MCF 10A (cell line): ENCODE measurements at regions not wholly inside any gene's neighbourhood (a gene's known extent, or its start where the extent isn't known, plus 50 kb on each side); places are given as distances from the start of the nearest gene placed in this dataset.

Experiments used
- BruUV-seq: library from RNA; stranded (reverse); fragments of 400-500 nt; replicated peaks from 2 replicates; lab custom pipeline; 2021; lab: Mats Ljungman, UMichigan
- CTCF ChIA-PET: fragments of 300-600 bp; sonication (Branson Sonifier 250); formaldehyde crosslinking; extraction: SDS; loops from one replicate; lab custom pipeline; 2021; ENCODE audit warnings: antibody characterized with exemption, inconsistent platforms; lab: Yijun Ruan, JAX
- POLR2A ChIA-PET: fragments of 300-600, 350-650 bp; sonication (Branson Sonifier 250); formaldehyde crosslinking; extraction: SDS; loops from one replicate; lab custom pipeline; 2020; ENCODE audit warnings: antibody characterized with exemption, inconsistent platforms; lab: Yijun Ruan, JAX
- DNase-seq: peaks from one replicate; pipeline ENCODE4 v3.0.0-alpha.2; 2018; ENCODE audit not compliant: unreplicated experiment
- H3K27ac Mint-ChIP-seq: one replicate; pipeline ENCODE4 v1.8.0; 2022; ENCODE audit warnings: mild to moderate bottlenecking, low read depth, mixed read lengths; ENCODE audit not compliant: unreplicated experiment
- H3K27me3 Mint-ChIP-seq: one replicate; pipeline ENCODE4 v1.8.0; 2022; ENCODE audit warnings: mixed read lengths; ENCODE audit not compliant: insufficient read depth, unreplicated experiment
- H3K36me3 Mint-ChIP-seq: one replicate; pipeline ENCODE4 v1.8.0; 2022; ENCODE audit warnings: mild to moderate bottlenecking, moderate library complexity, mixed read lengths; ENCODE audit not compliant: insufficient read depth, unreplicated experiment
- H3K4me1 Mint-ChIP-seq: one replicate; pipeline ENCODE4 v1.8.0; 2022; ENCODE audit warnings: mixed read lengths; ENCODE audit not compliant: insufficient read depth, unreplicated experiment
- H3K4me3 Mint-ChIP-seq: one replicate; pipeline ENCODE4 v1.8.0; 2022; ENCODE audit warnings: mild to moderate bottlenecking, moderate library complexity, mixed read lengths; ENCODE audit not compliant: unreplicated experiment
- H3K9me3 Mint-ChIP-seq: one replicate; pipeline ENCODE4 v1.8.0; 2022; ENCODE audit warnings: mixed read lengths; ENCODE audit not compliant: unreplicated experiment
- intact Hi-C: fragments of 100-400 bp; cut with micrococcal nuclease; formaldehyde crosslinking; loops from 2 replicates; pipeline ENCODE4 v1.14.1; 2022
- TF ChIP-seq, protein P1 (sequence below): fragments of 200-600 bp; IDR thresholded peaks from one replicate; pipeline ENCODE4 v1.8.0; 2022; ENCODE audit warnings: antibody characterized with exemption, mild to moderate bottlenecking; ENCODE audit not compliant: unreplicated experiment

DNA sequence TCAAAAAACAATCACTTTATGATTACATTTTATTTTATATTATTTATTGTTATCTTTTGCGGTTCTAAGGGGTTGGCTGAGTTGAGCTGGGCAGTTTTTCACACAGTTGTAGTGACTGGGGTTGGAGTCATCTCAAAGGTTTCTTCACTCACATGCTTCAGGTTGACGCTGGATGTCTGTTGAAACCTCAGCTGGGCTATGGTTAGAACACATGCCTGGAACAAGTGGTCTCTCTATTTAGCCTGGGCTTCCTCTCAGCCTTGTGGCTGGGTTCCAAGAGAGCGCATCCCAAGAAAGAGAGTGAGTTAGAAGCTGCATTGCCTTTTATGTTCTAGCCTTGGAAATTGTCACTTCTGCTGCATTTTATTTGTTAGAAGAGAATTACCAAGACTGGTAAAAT lies 87.4 kb downstream of the CBLL2 start:
- H3K27me3 Mint-ChIP-seq: peaks cover 79% of the 10 kb centered on the region
- peaks cover 3% of the 10 kb centered on the region for H3K4me1 Mint-ChIP-seq
- no TSS peak for BruUV-seq
- POLR2A ChIA-PET: no interaction called here
- no peaks in the 10 kb centered on the region for H3K9me3 Mint-ChIP-seq
- no peak for DNase-seq
- no peaks in the 10 kb centered on the region for H3K36me3 Mint-ChIP-seq
- TF ChIP-seq, protein P1, sequence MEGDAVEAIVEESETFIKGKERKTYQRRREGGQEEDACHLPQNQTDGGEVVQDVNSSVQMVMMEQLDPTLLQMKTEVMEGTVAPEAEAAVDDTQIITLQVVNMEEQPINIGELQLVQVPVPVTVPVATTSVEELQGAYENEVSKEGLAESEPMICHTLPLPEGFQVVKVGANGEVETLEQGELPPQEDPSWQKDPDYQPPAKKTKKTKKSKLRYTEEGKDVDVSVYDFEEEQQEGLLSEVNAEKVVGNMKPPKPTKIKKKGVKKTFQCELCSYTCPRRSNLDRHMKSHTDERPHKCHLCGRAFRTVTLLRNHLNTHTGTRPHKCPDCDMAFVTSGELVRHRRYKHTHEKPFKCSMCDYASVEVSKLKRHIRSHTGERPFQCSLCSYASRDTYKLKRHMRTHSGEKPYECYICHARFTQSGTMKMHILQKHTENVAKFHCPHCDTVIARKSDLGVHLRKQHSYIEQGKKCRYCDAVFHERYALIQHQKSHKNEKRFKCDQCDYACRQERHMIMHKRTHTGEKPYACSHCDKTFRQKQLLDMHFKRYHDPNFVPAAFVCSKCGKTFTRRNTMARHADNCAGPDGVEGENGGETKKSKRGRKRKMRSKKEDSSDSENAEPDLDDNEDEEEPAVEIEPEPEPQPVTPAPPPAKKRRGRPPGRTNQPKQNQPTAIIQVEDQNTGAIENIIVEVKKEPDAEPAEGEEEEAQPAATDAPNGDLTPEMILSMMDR: no peak
- H3K27ac Mint-ChIP-seq: no peak overlapping the region
- CTCF ChIA-PET: no interaction called here
- no peak overlapping the region for H3K4me3 Mint-ChIP-seq
- intact Hi-C loops: loop anchor here (10.0 kb wide), 1 partner anchor 385 kb away; no protein-coding TSS in a partner anchor

DNA sequence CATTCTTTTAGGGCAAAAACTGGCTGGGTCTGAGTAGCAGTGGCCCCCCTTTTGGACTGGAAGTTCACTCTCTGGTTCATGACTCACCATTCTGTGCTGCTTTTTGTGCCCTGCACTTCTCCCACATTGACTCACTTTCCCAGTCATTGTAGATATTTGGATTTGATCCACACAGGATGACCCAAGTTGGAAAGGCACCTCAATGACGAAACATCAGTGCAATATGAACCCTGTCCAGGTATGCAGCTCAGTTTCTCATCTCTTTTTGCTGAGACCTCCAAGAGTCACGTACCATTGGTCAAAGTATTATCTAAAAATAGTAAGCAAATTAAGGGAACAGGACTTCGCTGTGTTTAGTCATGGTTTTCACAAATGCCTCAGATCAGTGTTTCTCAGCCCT lies 92.7 kb downstream of the CBLL2 start:
- ChIA-PET CTCF (interaction anchor here (0.7 to 0.8 kb wide), 3 partner anchors 27 to 383 kb away, joined by 3 read pairs; no protein-coding TSS in a partner anchor), POLR2A (interaction anchor here (0.6 to 1.0 kb wide), 3 partner anchors 14 to 281 kb away, joined by 4 read pairs; no protein-coding TSS in a partner anchor)
- H3K27ac Mint-ChIP-seq: peak overlapping the region; percentile 83
- no peaks in the 10 kb centered on the region for H3K36me3 Mint-ChIP-seq
- intact Hi-C loops: loop anchor here (1.0 to 10.0 kb wide), 4 partner anchors 119 to 379 kb away; no protein-coding TSS in a partner anchor
- H3K27me3 Mint-ChIP-seq: peaks cover 57% of the 10 kb centered on the region
- BruUV-seq: no TSS peak
- peaks cover 9% of the 10 kb centered on the region for H3K4me1 Mint-ChIP-seq
- DNase-seq: peak; percentile 96
- H3K9me3 Mint-ChIP-seq: no peaks in the 10 kb centered on the region
- H3K4me3 Mint-ChIP-seq: peak overlapping the region; percentile 38
- TF ChIP-seq, protein P1: no peak

DNA sequence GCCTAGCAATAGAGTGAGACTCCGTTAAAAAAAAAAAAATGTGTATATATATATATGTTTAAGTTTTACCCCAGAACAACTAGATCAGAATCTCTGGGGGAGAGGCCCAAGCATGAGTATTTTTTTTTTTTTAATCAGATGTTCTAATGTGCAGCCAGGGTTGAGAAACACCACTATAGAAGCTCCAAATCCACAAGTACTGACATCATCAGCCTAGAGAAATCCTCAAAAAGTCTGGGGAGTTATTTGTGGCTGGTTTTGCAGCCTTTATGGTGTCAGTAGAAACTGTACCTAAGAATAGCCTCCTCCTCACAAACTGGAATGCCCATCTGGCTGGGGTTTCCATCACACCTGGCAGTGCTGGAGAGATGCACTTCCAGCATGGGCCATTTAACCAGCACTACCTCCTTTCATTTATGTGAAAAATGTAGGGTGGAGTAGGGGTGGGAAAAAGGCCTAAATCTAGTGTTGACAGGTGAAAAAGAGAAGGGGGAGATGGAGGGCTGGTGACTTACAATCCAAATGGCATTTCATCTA lies 93.5 kb downstream of the CBLL2 start:
- Mint-ChIP-seq H3K27ac (peak overlapping the region; percentile 83), H3K27me3 (peaks cover 57% of the 10 kb centered on the region), H3K9me3 (no peaks in the 10 kb centered on the region), H3K4me3 (no peak overlapping the region), H3K36me3 (no peaks in the 10 kb centered on the region), H3K4me1 (peaks cover 9% of the 10 kb centered on the region)
- TF ChIP-seq, protein P1: no peak
- POLR2A ChIA-PET: interaction anchor here (0.6 to 1.0 kb wide), 4 partner anchors 15 to 276 kb away, joined by 3 to 4 read pairs (median 4); no protein-coding TSS in a partner anchor
- CTCF ChIA-PET: interaction anchor here (0.6 to 0.8 kb wide), 3 partner anchors 16 to 231 kb away, joined by 3 read pairs; no protein-coding TSS in a partner anchor
- intact Hi-C loops: loop anchor here (10.0 kb wide), 1 partner anchor 379 kb away; no protein-coding TSS in a partner anchor
- DNase-seq: peak; percentile 21
- no TSS peak for BruUV-seq

DNA sequence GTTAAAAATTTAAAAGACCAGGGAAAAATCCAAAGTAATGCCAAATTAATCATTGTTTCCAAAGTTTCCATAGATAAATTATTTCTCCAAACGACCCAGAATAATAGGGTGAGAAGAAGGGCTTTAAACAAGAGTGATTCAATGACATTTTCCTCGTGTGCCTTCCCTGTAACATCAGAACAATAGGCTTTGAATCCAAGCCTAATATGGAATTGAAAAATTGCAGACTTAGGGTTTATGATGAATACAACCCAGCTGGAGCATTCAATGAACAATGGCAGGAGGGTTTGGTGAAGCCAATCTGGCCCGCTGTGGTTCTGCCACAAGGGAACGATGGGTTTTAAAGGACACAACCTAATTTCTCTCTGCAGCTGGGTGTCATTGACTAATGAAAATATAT lies 94.2 kb downstream of the CBLL2 start:
- Mint-ChIP-seq H3K4me1 (peaks cover 9% of the 10 kb centered on the region), H3K4me3 (no peak overlapping the region), H3K36me3 (no peaks in the 10 kb centered on the region), H3K27ac (no peak overlapping the region), H3K27me3 (peaks cover 61% of the 10 kb centered on the region), H3K9me3 (no peaks in the 10 kb centered on the region)
- CTCF ChIA-PET: interaction anchor here (0.6 to 0.8 kb wide), 2 partner anchors 17 to 232 kb away, joined by 3 read pairs; no protein-coding TSS in a partner anchor
- TF ChIP-seq, protein P1: no peak
- DNase-seq: no peak
- POLR2A ChIA-PET: no interaction called here
- no TSS peak for BruUV-seq
- intact Hi-C loops: loop anchor here (10.0 kb wide), 1 partner anchor 378 kb away; no protein-coding TSS in a partner anchor
